GM12878 (cell line): ENCODE measurements at regions not wholly inside any gene's neighbourhood (a gene's known extent, or its start where the extent isn't known, plus 50 kb on each side); places are given as distances from the start of the nearest gene placed in this dataset.

Source experiments
- POLR2AphosphoS5 ChIP-seq: IDR thresholded peaks from 2 replicates; pipeline ENCODE4 v1.6.1; 2011; ENCODE audit warnings: mild to moderate bottlenecking, low read length, inconsistent platforms
- ZNF207 ChIP-seq: fragments of 450-650 bp; IDR thresholded peaks from 2 replicates; pipeline ENCODE4 v1.6.1; 2014; ENCODE audit warnings: antibody characterized with exemption, mild to moderate bottlenecking, borderline replicate concordance
- ZNF274 ChIP-seq: IDR thresholded peaks from one replicate; pipeline ENCODE4 v1.8.0; 2011; ENCODE audit not compliant: insufficient read length, insufficient read depth
- TF ChIP-seq, protein P1 (sequence below), 3 experiments: IDR thresholded peaks in 2 of 3; conservative IDR thresholded peaks in 1 of 3; 2 replicates each; pipeline ENCODE4 v1.5.1; 2011; ENCODE audit warnings: low read depth in 3 of 3, low read length in 3 of 3, mild to moderate bottlenecking in 3 of 3, control low read depth in 2 of 3, moderate library complexity in 2 of 3, inconsistent platforms in 1 of 3, mixed read lengths in 1 of 3; ENCODE audit not compliant: control insufficient read depth in 2 of 3, insufficient read depth in 1 of 3; ENCODE audit errors: extremely low read depth in 1 of 3

DNA sequence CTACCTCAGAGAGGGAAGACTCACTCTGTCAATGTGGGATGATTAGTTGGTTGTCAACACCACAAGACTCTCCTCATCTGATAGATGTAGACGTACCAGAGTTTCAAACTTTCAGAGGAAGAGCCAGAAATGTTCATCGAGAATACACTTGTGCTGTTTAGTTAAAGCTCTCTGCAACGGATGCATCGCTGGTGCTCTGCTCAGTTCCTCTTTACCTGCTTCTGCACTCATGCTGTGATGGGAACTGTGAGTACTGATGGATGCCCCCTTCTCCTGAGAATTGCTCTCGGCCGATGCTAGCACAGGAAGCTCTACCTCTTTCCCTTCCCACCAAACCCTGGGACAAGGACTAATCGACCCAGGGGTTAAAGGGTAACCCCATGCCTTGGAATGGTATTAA lies 51.8 kb upstream of the CCDC54 start:
- TF ChIP-seq POLR2AphosphoS5 = no peak
- TF ChIP-seq, protein P1, sequence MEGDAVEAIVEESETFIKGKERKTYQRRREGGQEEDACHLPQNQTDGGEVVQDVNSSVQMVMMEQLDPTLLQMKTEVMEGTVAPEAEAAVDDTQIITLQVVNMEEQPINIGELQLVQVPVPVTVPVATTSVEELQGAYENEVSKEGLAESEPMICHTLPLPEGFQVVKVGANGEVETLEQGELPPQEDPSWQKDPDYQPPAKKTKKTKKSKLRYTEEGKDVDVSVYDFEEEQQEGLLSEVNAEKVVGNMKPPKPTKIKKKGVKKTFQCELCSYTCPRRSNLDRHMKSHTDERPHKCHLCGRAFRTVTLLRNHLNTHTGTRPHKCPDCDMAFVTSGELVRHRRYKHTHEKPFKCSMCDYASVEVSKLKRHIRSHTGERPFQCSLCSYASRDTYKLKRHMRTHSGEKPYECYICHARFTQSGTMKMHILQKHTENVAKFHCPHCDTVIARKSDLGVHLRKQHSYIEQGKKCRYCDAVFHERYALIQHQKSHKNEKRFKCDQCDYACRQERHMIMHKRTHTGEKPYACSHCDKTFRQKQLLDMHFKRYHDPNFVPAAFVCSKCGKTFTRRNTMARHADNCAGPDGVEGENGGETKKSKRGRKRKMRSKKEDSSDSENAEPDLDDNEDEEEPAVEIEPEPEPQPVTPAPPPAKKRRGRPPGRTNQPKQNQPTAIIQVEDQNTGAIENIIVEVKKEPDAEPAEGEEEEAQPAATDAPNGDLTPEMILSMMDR (IDR thresholded peaks at IDR 0.05 in 2 of 3, conservative IDR thresholded peaks at IDR 0.05 in 1 of 3; ENCODE audit: control insufficient read depth in 2 of 3, extremely low read depth in 1 of 3, insufficient read depth in 1 of 3, low read depth in 3 of 3, low read length in 3 of 3) = no peak
- no peak for TF ChIP-seq ZNF207
- no peak for TF ChIP-seq ZNF274
